Effector memory CD8-positive, alpha-beta T cell (primary cell): ENCODE measurements at regions not wholly inside any gene's neighbourhood (a gene's known extent, or its start where the extent isn't known, plus 50 kb on each side); places are given as distances from the start of the nearest gene placed in this dataset.
"Not testable (repeated sequence)": the region's sequence is repeated elsewhere in the genome, so short reads cannot be mapped to it uniquely, and the experiment has no call there.

Source experiments
- ATAC-seq: fragments of 150-1000 bp; cut with Tn5 transposase; replicated peaks from 2 replicates; pipeline ENCODE4 v1.10.0; 2021; ENCODE audit warnings: mild to moderate bottlenecking, moderate library complexity
- DNase-seq, 3 experiments: peaks; one replicate each; pipeline ENCODE4 v3.0.0; 2021
- H3K27ac Mint-ChIP-seq, 2 donors: one replicate each; pipeline ENCODE4 v1.8.0; 2022; ENCODE audit warnings: mild to moderate bottlenecking in 2 of 2, mixed read lengths in 2 of 2, moderate library complexity in 2 of 2
- H3K27me3 Mint-ChIP-seq, 2 donors: one replicate each; pipeline ENCODE4 v1.8.0; 2022; ENCODE audit warnings: mixed read lengths in 2 of 2
- H3K36me3 Mint-ChIP-seq: one replicate; pipeline ENCODE4 v1.8.0; 2022; ENCODE audit warnings: mild to moderate bottlenecking, moderate library complexity, mixed read lengths; ENCODE audit not compliant: insufficient read depth
- H3K4me1 Mint-ChIP-seq, 2 donors: one replicate each; pipeline ENCODE4 v1.8.0; 2022; ENCODE audit warnings: low read depth in 2 of 2, mixed read lengths in 2 of 2
- H3K4me3 Mint-ChIP-seq, 2 donors: one replicate each; pipeline ENCODE4 v1.8.0; 2022; ENCODE audit warnings: mild to moderate bottlenecking in 2 of 2, mixed read lengths in 2 of 2, moderate library complexity in 2 of 2
- H3K9me3 Mint-ChIP-seq, 2 donors: one replicate each; pipeline ENCODE4 v1.8.0; 2022; ENCODE audit warnings: mixed read lengths in 2 of 2

GRCh38 chr12:75643119-75643518 lies 131.7 kb upstream of the KRR1 start:
- not testable (repeated sequence) for ATAC-seq, H3K9me3 Mint-ChIP-seq, H3K27me3 Mint-ChIP-seq, H3K36me3 Mint-ChIP-seq, DNase-seq, H3K4me3 Mint-ChIP-seq, H3K27ac Mint-ChIP-seq
- peaks cover 10 to 15% of the 10 kb centered on the region in 2 donors for H3K4me1 Mint-ChIP-seq

- peaks cover 0 to 6% of the 10 kb centered on the region in 2 donors for H3K27me3 Mint-ChIP-seq
- H3K27ac Mint-ChIP-seq: peak overlapping the region in 1 of 2 donors; percentile 69
- no peak overlapping the region for H3K4me3 Mint-ChIP-seq
- DNase-seq (no peak), ATAC-seq (no peak)
- H3K36me3 Mint-ChIP-seq: no peaks in the 10 kb centered on the region
- no peaks in the 10 kb centered on the region for H3K9me3 Mint-ChIP-seq
- peaks cover 10 to 15% of the 10 kb centered on the region in 2 donors for H3K4me1 Mint-ChIP-seq
These were observed 130.8 kb upstream of the KRR1 start for GRCh38 chr12:75642226-75642625.

- DNase-seq: peak; percentile 1 to 9 (median 4)
- ATAC-seq: peak; percentile 97
- H3K4me3 Mint-ChIP-seq: peak overlapping the region; percentile 2 to 24
These were observed 129.8 kb upstream of the KRR1 start for GRCh38 chr12:75641031-75641780.

GRCh38 chr12:75638792-75639191 lies 127.4 kb upstream of the KRR1 start:
- no peak overlapping the region for H3K27ac Mint-ChIP-seq
- no peaks in the 10 kb centered on the region for H3K27me3 Mint-ChIP-seq
- no peaks in the 10 kb centered on the region for H3K36me3 Mint-ChIP-seq
- ATAC-seq (no peak), DNase-seq (no peak)
- H3K4me1 Mint-ChIP-seq: peaks cover 10 to 15% of the 10 kb centered on the region in 2 donors
- no peak overlapping the region for H3K4me3 Mint-ChIP-seq
- H3K9me3 Mint-ChIP-seq: no peaks in the 10 kb centered on the region

More at GRCh38 chr12:75641031-75641780, 129.8 kb upstream of the KRR1 start:
- Mint-ChIP-seq H3K27me3 (peaks cover 0 to 2% of the 10 kb centered on the region in 2 donors), H3K27ac (peak overlapping the region; percentile 12 to 82), H3K9me3 (no peaks in the 10 kb centered on the region), H3K36me3 (no peaks in the 10 kb centered on the region), H3K4me1 (peaks cover 10 to 15% of the 10 kb centered on the region in 2 donors)

- Mint-ChIP-seq H3K4me1 (peaks cover 10 to 14% of the 10 kb centered on the region in 2 donors), H3K4me3 (no peak overlapping the region), H3K27me3 (no peaks in the 10 kb centered on the region), H3K36me3 (no peaks in the 10 kb centered on the region), H3K27ac (no peak overlapping the region), H3K9me3 (no peaks in the 10 kb centered on the region)
- ATAC-seq (no peak), DNase-seq (no peak)
These were observed 125.2 kb upstream of the KRR1 start for GRCh38 chr12:75636607-75637006.

GRCh38 chr12:75635606-75636444 lies 124.4 kb upstream of the KRR1 start:
- peaks cover 2 to 6% of the 10 kb centered on the region in 2 donors for H3K4me1 Mint-ChIP-seq
- no peaks in the 10 kb centered on the region for H3K9me3 Mint-ChIP-seq
- H3K36me3 Mint-ChIP-seq: no peaks in the 10 kb centered on the region
- H3K27me3 Mint-ChIP-seq: no peaks in the 10 kb centered on the region
- H3K4me3 Mint-ChIP-seq: no peak overlapping the region
- no peak overlapping the region for H3K27ac Mint-ChIP-seq
- no peak for DNase-seq
- peak; percentile 81 for ATAC-seq

- DNase-seq: no peak
- H3K9me3 Mint-ChIP-seq: no peaks in the 10 kb centered on the region
- no peak for ATAC-seq
- H3K27me3 Mint-ChIP-seq: no peaks in the 10 kb centered on the region
- H3K4me3 Mint-ChIP-seq: no peak overlapping the region
- H3K4me1 Mint-ChIP-seq: no peaks in the 10 kb centered on the region
- H3K36me3 Mint-ChIP-seq: no peaks in the 10 kb centered on the region
- H3K27ac Mint-ChIP-seq: no peak overlapping the region
These were observed 123.1 kb upstream of the KRR1 start for GRCh38 chr12:75634244-75635222.

GRCh38 chr12:75633789-75634188 lies 122.4 kb upstream of the KRR1 start:
- Mint-ChIP-seq H3K4me1 (no peaks in the 10 kb centered on the region), H3K27ac (no peak overlapping the region), H3K4me3 (no peak overlapping the region), H3K36me3 (no peaks in the 10 kb centered on the region), H3K27me3 (no peaks in the 10 kb centered on the region), H3K9me3 (no peaks in the 10 kb centered on the region)
- ATAC-seq (no peak), DNase-seq (no peak)

- Mint-ChIP-seq H3K4me3 (no peak overlapping the region), H3K27me3 (no peaks in the 10 kb centered on the region), H3K27ac (no peak overlapping the region), H3K9me3 (no peaks in the 10 kb centered on the region), H3K4me1 (no peaks in the 10 kb centered on the region), H3K36me3 (no peaks in the 10 kb centered on the region)
- DNase-seq (no peak), ATAC-seq (no peak)
These were observed 121.0 kb upstream of the KRR1 start for GRCh38 chr12:75632442-75632841.

GRCh38 chr12:75631831-75632230 lies 120.4 kb upstream of the KRR1 start:
- H3K9me3 Mint-ChIP-seq: no peaks in the 10 kb centered on the region
- ATAC-seq (no peak), DNase-seq (no peak)
- no peak overlapping the region for H3K27ac Mint-ChIP-seq
- H3K4me3 Mint-ChIP-seq: no peak overlapping the region
- no peaks in the 10 kb centered on the region for H3K4me1 Mint-ChIP-seq
- H3K36me3 Mint-ChIP-seq: no peaks in the 10 kb centered on the region
- H3K27me3 Mint-ChIP-seq: no peaks in the 10 kb centered on the region

GRCh38 chr12:75630091-75630490 lies 118.7 kb upstream of the KRR1 start:
- no peak for ATAC-seq
- H3K36me3 Mint-ChIP-seq: no peaks in the 10 kb centered on the region
- DNase-seq: no peak
- no peaks in the 10 kb centered on the region for H3K27me3 Mint-ChIP-seq
- no peaks in the 10 kb centered on the region for H3K9me3 Mint-ChIP-seq
- no peak overlapping the region for H3K4me3 Mint-ChIP-seq
- no peaks in the 10 kb centered on the region for H3K4me1 Mint-ChIP-seq
- no peak overlapping the region for H3K27ac Mint-ChIP-seq

GRCh38 chr12:75628916-75629315 lies 117.5 kb upstream of the KRR1 start:
- Mint-ChIP-seq H3K27me3 (no peaks in the 10 kb centered on the region), H3K9me3 (no peaks in the 10 kb centered on the region), H3K4me3 (no peak overlapping the region), H3K36me3 (no peaks in the 10 kb centered on the region), H3K27ac (no peak overlapping the region), H3K4me1 (peaks cover 0 to under 1% of the 10 kb centered on the region in 2 donors)
- no peak for DNase-seq
- ATAC-seq: no peak

GRCh38 chr12:75628511-75628910 lies 117.1 kb upstream of the KRR1 start:
- no peak for ATAC-seq
- H3K27me3 Mint-ChIP-seq: no peaks in the 10 kb centered on the region
- H3K27ac Mint-ChIP-seq: no peak overlapping the region
- peaks cover 0 to 4% of the 10 kb centered on the region in 2 donors for H3K4me1 Mint-ChIP-seq
- H3K36me3 Mint-ChIP-seq: no peaks in the 10 kb centered on the region
- DNase-seq: no peak
- H3K9me3 Mint-ChIP-seq: no peaks in the 10 kb centered on the region
- H3K4me3 Mint-ChIP-seq: no peak overlapping the region
